Heart right ventricle (tissue), 16 donors: ENCODE measurements at regions not wholly inside any gene's neighbourhood (a gene's known extent, or its start where the extent isn't known, plus 50 kb on each side); places are given as distances from the start of the nearest gene placed in this dataset.

Experiments used
- ATAC-seq, 8 donors: fragments of 200-7000 bp; cut with Tn5 transposase; one replicate each; pipeline ENCODE4 v1.9.1; 2020; ENCODE audit warnings: mild to moderate bottlenecking in 8 of 8, moderate library complexity in 8 of 8, moderate number of reproducible peaks in 1 of 8
- DNase-seq, 2 donors: peaks; one replicate each; pipeline ENCODE4 v3.0.0-alpha.2; 2020
- H3K27ac ChIP-seq, 10 donors: fragments of 200-600 bp; sonication (generic) in 2 of 10; one replicate each; pipeline versions ENCODE4 v1.5.0 to v1.8.0; 2020 to 2022; ENCODE audit warnings: mild to moderate bottlenecking in 3 of 10
- H3K27me3 ChIP-seq, 7 donors: fragments of 200-600 bp; one replicate each; pipeline ENCODE4 v1.8.0; 2021 to 2022; ENCODE audit warnings: mild to moderate bottlenecking in 2 of 7
- H3K36me3 ChIP-seq, 9 donors: fragments of 200-600 bp; sonication (generic) in 1 of 9; one replicate each; pipeline versions ENCODE4 v1.5.0 to v1.8.0; 2020 to 2022; ENCODE audit warnings: mild to moderate bottlenecking in 2 of 9
- H3K4me1 ChIP-seq, 9 donors: fragments of 200-600 bp; sonication (generic) in 1 of 9; one replicate each; pipeline versions ENCODE4 v1.5.0 to v1.8.0; 2020 to 2022; ENCODE audit warnings: mild to moderate bottlenecking in 4 of 9
- H3K4me3 ChIP-seq, 10 donors: fragments of 200-600 bp; sonication (generic) in 2 of 10; one replicate each; pipeline versions ENCODE4 v1.5.0 to v1.8.0; 2020 to 2022; ENCODE audit warnings: mild to moderate bottlenecking in 7 of 10, moderate library complexity in 2 of 10
- H3K9me3 ChIP-seq, 11 donors: fragments of 200-600 bp in 10 of 11; sonication (generic) in 2 of 11; one replicate each; pipeline versions ENCODE4 v1.5.0 to v1.8.0; 2013 to 2022; ENCODE audit warnings: mild to moderate bottlenecking in 2 of 11, control low read depth in 1 of 11, moderate library complexity in 1 of 11
- CTCF ChIP-seq, 9 donors: fragments of 200-600 bp; sonication (generic) in 2 of 9; IDR thresholded peaks; one replicate each; pipeline versions ENCODE4 v1.5.0 to v1.8.0; 2021 to 2022; ENCODE audit warnings: antibody characterized with exemption in 9 of 9, mild to moderate bottlenecking in 5 of 9, moderate library complexity in 1 of 9
- WGBS, 2 donors: extraction: QIAGEN DNeasy Blood & Tissue Kit; methylation state at CpG; one replicate each; pipeline ENCODE4 v1.1.7; 2013; ENCODE audit warnings: inconsistent platforms in 1 of 2; 5-methylcytosine and 5-hydroxymethylcytosine counted together
- intact Hi-C, 10 donors: fragments of 100-400 bp; cut with DNase I; formaldehyde crosslinking; loops; one replicate each; pipeline versions ENCODE4 v1.11.1 to v1.14.2; 2022
- donor health status: Arrhythmogenic right ventricular cardiomyopathy.
- donor health status: ischemic (EF 13 %, LVEDD 7.1; RV severe dilation, severe dysfunction).
- donor health status: healthy with polysubstance abuse.
- donor health status: DM: no; HTN: yes; CAD: no.
- donor health status: DM: no; HTN: no; CAD: no.
- donor health status: ischemic (EF 25% LVEDD 6.9; RV normal size, moderate dysfunction).
- donor health status: ischemic (EF 25% LVEDD 5.7; RV mildly dilated, moderate dysfunction).
- donor health status: healthy.
- donor health status: DM: yes; HTN: yes; CAD: no.
- donor health status: Ischemic cardiomyopathy.
- donor health status: ischemic (EF 35%, LVEDD 5.7; RV mildly dilated, moderate dysfunction).
- donor health status: nonischemic (EF 11% LVEDD 7.7; RV severe dilation, severe dysfunction).
- donor health status: DM: yes; HTN: yes; CAD: no.
- donor health status: PGD.
- donor health status: ischemic (EF 29% LVEDD 5.4; RV normal size, mild dysfunction).
- donor health status: nonischemic (EF 23%, LVEDD 6.1; RV moderate dilation, normal function).

GRCh38 chr3:103446953-103447629 lies 1012.3 kb downstream of the ZPLD1 start:
- H3K9me3 ChIP-seq = peaks cover 0 to 26% (median 0%) of the 10 kb centered on the region in 11 donors
- no peak for ATAC-seq

GRCh38 chr3:103453152-103453551 lies 1018.3 kb downstream of the ZPLD1 start:
- no peak for TF ChIP-seq CTCF (IDR thresholded peaks at IDR 0.05)
- no peak overlapping the region for H3K4me3 ChIP-seq
- WGBS, 2 donors = 54 to 61% methylated on average over 1 of the region's 1 CpG
- intact Hi-C loops = no loop called here
- ATAC-seq (no peak), DNase-seq (no peak)
- H3K27me3 ChIP-seq = no peaks in the 10 kb centered on the region
- H3K36me3 ChIP-seq = no peaks in the 10 kb centered on the region
- no peaks in the 10 kb centered on the region for H3K4me1 ChIP-seq
- H3K9me3 ChIP-seq = peaks cover 0 to 14% (median 0%) of the 10 kb centered on the region in 11 donors
- H3K27ac ChIP-seq = no peak overlapping the region

More at GRCh38 chr3:103446953-103447629, 1012.3 kb downstream of the ZPLD1 start:
- no peak for DNase-seq
- Histone ChIP-seq H3K27ac (no peak overlapping the region), H3K36me3 (no peaks in the 10 kb centered on the region), H3K4me3 (no peak overlapping the region), H3K4me1 (no peaks in the 10 kb centered on the region), H3K27me3 (no peaks in the 10 kb centered on the region)
- WGBS, 2 donors = 61% methylated on average over 10 of the region's 10 CpGs
- intact Hi-C loops = no loop called here
- TF ChIP-seq CTCF (IDR thresholded peaks at IDR 0.05) = no peak

GRCh38 chr3:103459815-103460214 lies 1025.0 kb downstream of the ZPLD1 start:
- H3K27me3 ChIP-seq = no peaks in the 10 kb centered on the region
- no peak for TF ChIP-seq CTCF (IDR thresholded peaks at IDR 0.05)
- H3K4me3 ChIP-seq = no peak overlapping the region
- H3K9me3 ChIP-seq = no peaks in the 10 kb centered on the region
- ATAC-seq = no peak
- intact Hi-C loops = no loop called here
- 81% methylated on average over 3 of the region's 3 CpGs for WGBS, 2 donors
- no peak overlapping the region for H3K27ac ChIP-seq
- no peaks in the 10 kb centered on the region for H3K4me1 ChIP-seq
- no peak for DNase-seq
- no peaks in the 10 kb centered on the region for H3K36me3 ChIP-seq

GRCh38 chr3:103470498-103470897 lies 1035.7 kb downstream of the ZPLD1 start:
- no peak overlapping the region for H3K27ac ChIP-seq
- no peaks in the 10 kb centered on the region for H3K36me3 ChIP-seq
- no peak for ATAC-seq
- 76 to 84% methylated on average over 5 of the region's 5 CpGs for WGBS, 2 donors
- no peaks in the 10 kb centered on the region for H3K27me3 ChIP-seq
- H3K4me1 ChIP-seq = no peaks in the 10 kb centered on the region
- TF ChIP-seq CTCF (IDR thresholded peaks at IDR 0.05) = no peak
- H3K9me3 ChIP-seq = peaks cover 0 to 4% (median 0%) of the 10 kb centered on the region in 11 donors
- no peak overlapping the region for H3K4me3 ChIP-seq
- intact Hi-C loops = no loop called here
- no peak for DNase-seq
